Astrocyte (in vitro differentiated cells and primary cell): ENCODE measurements at regions not wholly inside any gene's neighbourhood (a gene's known extent, or its start where the extent isn't known, plus 50 kb on each side); places are given as distances from the start of the nearest gene placed in this dataset.

Experiments
- EZH2 ChIP-seq: IDR thresholded peaks from 2 replicates; pipeline ENCODE4 v1.6.1; 2012; ENCODE audit warnings: mild to moderate bottlenecking, low read length, inconsistent platforms; ENCODE audit not compliant: insufficient read depth
- TF ChIP-seq, protein P1 (sequence below): IDR thresholded peaks from 2 replicates; pipeline ENCODE4 v1.5.1; 2011; ENCODE audit warnings: low read depth, mild to moderate bottlenecking, inconsistent platforms, low read length, moderate library complexity; ENCODE audit not compliant: insufficient read depth

DNA sequence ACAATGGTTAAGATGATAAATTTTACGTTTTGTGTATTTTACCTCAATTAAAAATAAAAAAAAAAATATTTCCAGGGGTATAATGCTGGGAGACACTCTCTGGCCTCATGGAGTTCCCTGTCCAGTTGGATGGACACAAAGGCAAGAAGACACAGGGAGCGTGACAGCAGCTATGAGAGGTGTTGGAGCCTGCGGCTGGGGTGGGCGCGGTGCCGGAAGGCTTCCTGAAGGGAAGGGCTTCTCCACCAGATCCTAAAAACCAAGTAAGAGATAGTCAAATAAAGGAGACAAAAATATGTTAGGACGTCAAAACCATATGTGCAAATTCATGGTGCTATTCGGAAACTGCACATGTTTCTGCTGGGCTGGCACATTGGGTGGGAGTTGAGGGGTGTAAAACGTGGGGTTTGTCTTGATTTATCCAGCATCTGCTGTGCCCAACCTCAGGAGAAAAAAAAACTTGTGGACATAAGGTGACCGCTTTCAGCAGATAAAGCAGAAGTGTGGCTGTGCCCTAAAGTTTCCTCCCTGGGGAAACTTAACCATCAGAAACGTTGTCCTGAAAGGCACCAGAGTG, 467.6 kb downstream of the RNF144A start:
- TF ChIP-seq EZH2: no peak
- TF ChIP-seq, protein P1, sequence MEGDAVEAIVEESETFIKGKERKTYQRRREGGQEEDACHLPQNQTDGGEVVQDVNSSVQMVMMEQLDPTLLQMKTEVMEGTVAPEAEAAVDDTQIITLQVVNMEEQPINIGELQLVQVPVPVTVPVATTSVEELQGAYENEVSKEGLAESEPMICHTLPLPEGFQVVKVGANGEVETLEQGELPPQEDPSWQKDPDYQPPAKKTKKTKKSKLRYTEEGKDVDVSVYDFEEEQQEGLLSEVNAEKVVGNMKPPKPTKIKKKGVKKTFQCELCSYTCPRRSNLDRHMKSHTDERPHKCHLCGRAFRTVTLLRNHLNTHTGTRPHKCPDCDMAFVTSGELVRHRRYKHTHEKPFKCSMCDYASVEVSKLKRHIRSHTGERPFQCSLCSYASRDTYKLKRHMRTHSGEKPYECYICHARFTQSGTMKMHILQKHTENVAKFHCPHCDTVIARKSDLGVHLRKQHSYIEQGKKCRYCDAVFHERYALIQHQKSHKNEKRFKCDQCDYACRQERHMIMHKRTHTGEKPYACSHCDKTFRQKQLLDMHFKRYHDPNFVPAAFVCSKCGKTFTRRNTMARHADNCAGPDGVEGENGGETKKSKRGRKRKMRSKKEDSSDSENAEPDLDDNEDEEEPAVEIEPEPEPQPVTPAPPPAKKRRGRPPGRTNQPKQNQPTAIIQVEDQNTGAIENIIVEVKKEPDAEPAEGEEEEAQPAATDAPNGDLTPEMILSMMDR: no peak
